HG02623 (cell line): ENCODE measurements at regions not wholly inside any gene's neighbourhood (a gene's known extent, or its start where the extent isn't known, plus 50 kb on each side); places are given as distances from the start of the nearest gene placed in this dataset.
"Not testable (repeated sequence)": the region's sequence is repeated elsewhere in the genome, so short reads cannot be mapped to it uniquely, and the experiment has no call there.

Experiments used
- ATAC-seq: cut with Tn5 transposase; IDR thresholded peaks from one replicate; pipeline ENCODE4 v1.9.1; 2021; ENCODE audit warnings: moderate library complexity; ENCODE audit not compliant: unreplicated experiment

DNA sequence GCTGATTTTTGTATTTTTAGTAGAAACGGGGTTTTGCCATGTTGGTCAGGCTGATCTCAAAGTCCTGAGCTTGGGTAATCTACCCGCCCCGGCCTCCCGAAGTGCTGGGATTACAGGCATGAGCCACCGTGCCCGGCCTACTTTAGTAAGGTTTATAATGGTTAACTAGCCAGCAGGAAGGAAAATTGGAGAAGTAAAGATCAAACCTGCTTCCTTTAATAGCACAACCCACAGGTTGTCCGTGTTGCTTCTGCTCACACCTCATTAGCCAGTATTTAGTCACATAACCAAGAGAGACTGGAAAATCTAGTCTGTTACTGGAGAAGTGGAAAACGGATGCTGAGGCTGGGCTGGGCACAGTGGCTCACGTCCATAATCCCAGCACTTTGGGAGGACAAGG is 51.9 kb upstream of the TBL1XR1 start:
- ATAC-seq, result no peak

GRCh38 chr3:177250151-177250550 is 52.9 kb upstream of the TBL1XR1 start:
- ATAC-seq, result no peak

DNA sequence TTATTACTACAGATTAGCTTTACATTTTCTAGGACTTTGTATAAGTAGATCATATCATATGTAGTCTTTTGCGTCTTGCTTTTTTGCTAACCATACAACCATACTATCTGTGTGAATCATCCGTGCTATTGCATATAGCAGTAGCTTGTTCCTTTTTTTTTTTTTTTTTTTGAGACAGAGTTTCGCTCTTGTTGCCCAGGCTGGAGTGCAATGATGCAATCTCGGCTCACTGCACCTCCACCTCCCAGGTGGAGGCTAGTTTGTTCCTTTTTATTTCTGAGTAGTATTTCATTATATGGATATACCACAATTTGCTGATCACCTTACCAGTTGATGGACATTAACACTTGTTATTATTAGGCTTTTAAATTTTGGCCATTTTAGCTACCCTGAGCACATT is 54.5 kb upstream of the TBL1XR1 start:
- ATAC-seq, result no peak

DNA sequence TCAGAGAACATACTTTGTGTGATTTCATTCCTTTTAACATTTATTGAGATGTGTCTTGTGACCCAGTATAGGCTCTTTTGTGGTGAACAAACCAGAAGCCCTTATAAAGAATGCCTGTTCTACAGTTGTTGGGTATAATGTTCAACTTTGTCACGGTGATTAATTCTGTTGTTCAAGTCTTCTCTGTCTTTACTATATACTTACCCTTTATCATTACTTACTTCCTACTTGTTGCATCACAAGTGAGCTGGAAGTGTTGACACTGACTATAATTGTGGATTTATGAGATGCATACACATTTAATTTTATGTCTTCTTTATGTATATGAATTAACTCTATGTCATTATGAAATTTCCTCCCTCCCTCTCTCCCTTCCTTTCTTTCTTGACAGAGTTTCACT is 59.7 kb upstream of the TBL1XR1 start:
- ATAC-seq, result no peak

- ATAC-seq, result no peak
Observed at GRCh38 chr3:177257625-177258024, 60.3 kb upstream of the TBL1XR1 start.

DNA sequence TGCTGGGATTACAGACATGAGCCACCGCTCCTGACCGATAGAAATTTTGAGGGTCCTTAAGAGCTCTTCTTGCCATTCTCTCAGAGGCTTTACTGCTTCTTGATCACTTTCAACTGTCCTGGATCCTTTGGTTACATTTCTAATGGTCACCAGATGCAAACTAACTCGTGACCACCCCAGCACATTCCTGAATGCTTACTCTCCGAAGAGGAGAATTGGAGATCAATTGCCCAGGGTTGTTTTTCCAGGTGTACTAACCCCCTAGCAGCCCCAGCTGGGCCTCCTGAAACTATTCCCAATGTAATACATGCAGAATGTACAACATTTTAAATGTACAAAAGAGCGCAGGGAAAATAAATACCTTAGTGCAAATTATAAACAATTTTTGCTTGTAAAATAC is 65.1 kb upstream of the TBL1XR1 start:
- ATAC-seq, result no peak

DNA sequence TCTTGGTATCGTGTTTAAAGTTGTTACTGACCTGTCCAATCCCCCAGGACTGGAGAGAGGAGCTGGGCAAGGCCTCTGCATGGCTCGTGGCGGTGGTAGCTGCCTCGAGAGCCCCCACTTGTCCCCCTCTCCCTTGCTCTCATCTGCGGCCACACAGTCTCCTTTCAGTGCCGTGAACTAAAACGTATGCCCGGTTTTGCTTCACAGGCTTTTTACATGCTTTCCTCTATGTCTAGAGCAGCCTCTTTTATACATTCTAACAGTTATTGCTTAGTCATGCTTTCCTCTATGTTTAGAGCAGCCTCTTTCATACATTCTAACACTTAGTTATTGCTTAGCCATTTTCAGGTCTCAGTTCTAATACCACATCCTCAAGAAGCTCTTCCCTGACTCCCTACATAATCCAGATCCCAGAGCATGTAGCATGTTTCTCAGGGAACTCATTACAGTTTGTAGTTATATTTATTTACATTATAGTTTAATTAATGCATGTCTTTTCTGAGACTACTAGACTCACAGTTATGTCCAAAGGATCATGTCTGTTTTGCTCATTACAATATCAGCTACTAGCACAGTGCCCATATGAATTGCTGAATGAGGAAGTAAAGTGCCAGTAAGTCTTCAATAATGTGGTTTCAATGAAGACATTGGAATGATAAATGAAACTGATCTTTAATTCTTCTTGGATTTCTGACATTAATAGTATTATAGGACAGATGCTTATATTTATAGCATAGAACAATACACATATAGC is 66.5 kb upstream of the TBL1XR1 start:
- ATAC-seq, result no peak

DNA sequence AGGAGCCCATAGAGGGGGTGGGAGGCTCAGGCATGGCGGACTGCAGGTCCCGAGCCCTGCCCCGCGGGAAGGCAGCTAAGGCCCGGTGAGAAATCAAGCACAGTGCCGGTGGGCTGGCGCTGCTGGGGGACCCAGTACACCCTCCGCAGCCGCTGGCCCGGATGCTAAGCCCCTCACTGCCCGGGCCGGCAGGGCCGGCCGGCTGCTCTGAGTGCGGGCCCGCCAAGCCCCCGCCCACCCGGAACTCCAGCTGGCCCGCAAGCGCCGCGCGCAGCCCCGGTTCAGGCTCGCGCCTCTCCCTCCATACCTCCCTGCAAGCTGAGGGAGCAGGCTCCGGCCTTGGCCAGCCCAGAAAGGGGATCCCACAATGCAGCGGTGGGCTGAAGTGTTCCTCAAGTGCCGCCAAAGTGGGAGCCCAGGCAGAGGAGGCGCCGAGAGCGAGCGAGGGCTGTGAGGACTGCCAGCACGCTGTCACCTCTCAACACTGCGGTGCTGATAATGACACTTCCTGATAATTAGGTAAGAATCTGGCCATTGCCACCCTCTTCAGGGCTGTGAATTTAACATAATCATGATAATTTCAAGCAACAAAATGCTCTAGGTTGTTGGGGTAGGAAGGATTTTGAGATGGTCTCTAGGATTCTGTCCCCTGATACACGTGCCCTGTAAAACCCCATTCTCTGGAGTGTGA is 74.7 kb upstream of the TBL1XR1 start:
- not testable (repeated sequence) for ATAC-seq

GRCh38 chr3:177278016-177278415 is 80.7 kb upstream of the TBL1XR1 start:
- no peak for ATAC-seq

GRCh38 chr3:177279118-177279815 is 82.0 kb upstream of the TBL1XR1 start:
- no peak for ATAC-seq

GRCh38 chr3:177281292-177282118 is 84.2 kb upstream of the TBL1XR1 start:
- ATAC-seq, result no peak

GRCh38 chr3:177282119-177282655 is 84.9 kb upstream of the TBL1XR1 start:
- ATAC-seq, result no peak

GRCh38 chr3:177283983-177284382 is 86.7 kb upstream of the TBL1XR1 start:
- ATAC-seq, result no peak

GRCh38 chr3:177284383-177284881 is 87.2 kb upstream of the TBL1XR1 start:
- no peak for ATAC-seq

DNA sequence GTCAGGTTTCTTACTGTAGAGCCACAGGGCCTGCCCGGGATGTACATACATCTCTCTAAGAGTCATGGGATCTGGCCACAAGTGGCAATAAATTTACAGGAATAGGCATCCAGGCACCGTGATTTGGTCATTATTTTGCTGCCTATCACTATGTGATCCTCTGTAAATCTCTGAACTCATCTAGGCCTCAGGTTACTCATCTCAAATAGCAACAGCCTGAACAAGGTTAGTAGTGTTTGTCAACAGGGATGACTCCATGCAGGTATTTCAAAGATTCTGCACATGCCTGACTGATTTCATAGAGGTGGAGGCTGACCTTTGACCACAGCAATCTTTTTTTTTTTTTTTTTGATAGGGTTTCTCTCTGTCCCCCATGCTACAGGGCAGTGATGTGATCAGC is 88.8 kb upstream of the TBL1XR1 start:
- no peak for ATAC-seq

DNA sequence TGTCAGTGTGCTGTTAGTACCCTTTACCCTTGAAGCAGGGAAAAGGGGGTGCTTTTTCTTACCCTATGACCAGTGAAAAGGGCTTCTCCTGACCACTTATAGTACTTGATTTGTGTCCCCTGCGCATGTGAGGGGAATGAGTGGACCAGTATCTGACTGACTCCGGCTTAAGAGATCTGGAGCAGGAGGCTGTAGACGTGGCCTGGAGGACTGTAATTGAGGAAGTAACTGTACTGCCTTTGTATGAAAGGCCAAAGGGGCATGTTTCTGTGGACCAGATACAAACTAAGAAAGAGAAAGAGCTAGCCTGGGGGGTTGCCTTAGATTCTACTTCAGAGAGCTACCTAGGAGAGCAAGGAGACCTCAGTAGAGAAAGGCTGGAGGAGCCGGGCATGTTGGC is 89.9 kb upstream of the TBL1XR1 start:
- no peak for ATAC-seq

DNA sequence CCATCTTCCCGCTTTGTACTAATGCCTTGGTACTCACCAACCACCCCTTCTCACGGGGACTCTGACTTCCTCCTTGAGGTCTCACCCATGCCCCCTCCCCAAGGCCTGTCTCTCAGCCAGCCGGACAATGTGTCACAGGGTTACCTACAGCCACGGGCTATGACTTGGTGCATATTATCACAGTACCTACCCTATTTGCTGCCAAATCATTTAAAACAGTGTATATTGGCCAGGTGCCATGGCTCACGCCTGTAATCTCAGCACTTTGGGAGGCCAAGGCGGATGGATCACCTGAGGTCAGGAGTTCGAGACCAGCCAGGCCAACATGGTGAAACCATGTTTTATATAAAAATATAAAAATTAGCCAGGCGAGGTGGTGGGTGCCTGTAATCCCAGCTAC is 93.4 kb upstream of the TBL1XR1 start:
- no peak for ATAC-seq

- ATAC-seq, result no peak
Observed at GRCh38 chr3:177294221-177294620, 96.9 kb upstream of the TBL1XR1 start.

- no peak for ATAC-seq
Observed at GRCh38 chr3:177295116-177295515, 97.8 kb upstream of the TBL1XR1 start.

GRCh38 chr3:177299250-177299649 is 102.0 kb upstream of the TBL1XR1 start:
- no peak for ATAC-seq
